HEK293 (cell line): ENCODE measurements at regions not wholly inside any gene's neighbourhood (a gene's known extent, or its start where the extent isn't known, plus 50 kb on each side); places are given as distances from the start of the nearest gene placed in this dataset.

ENCODE experiments used
- BCL6B ChIP-seq: fragments of 450-650 bp; formaldehyde crosslinking; IDR thresholded peaks from 2 replicates; pipeline ENCODE4 v1.5.1; 2017; ENCODE audit warnings: missing biosample characterization, missing genetic modification characterization
- CTCF ChIP-seq: fragments of 450-650 bp; formaldehyde crosslinking; IDR thresholded peaks from 2 replicates; pipeline ENCODE4 v1.5.1; 2016; ENCODE audit warnings: missing biosample characterization, missing genetic modification characterization
- REST ChIP-seq: fragments of 450-650 bp; formaldehyde crosslinking; IDR thresholded peaks from 2 replicates; pipeline ENCODE4 v1.5.1; 2016; ENCODE audit warnings: missing biosample characterization, missing genetic modification characterization
- SCRT1 ChIP-seq: fragments of 450-650 bp; formaldehyde crosslinking; IDR thresholded peaks from 2 replicates; pipeline ENCODE4 v1.5.1; 2016; ENCODE audit warnings: missing biosample characterization, missing genetic modification characterization, borderline replicate concordance
- YY1 ChIP-seq: fragments of 450-650 bp; formaldehyde crosslinking; IDR thresholded peaks from 2 replicates; pipeline ENCODE4 v1.5.1; 2018; ENCODE audit warnings: missing biosample characterization, missing genetic modification characterization
- ZBTB11 ChIP-seq: fragments of 450-650 bp; formaldehyde crosslinking; conservative IDR thresholded peaks from 2 replicates; pipeline ENCODE4 v1.5.1; 2016; ENCODE audit warnings: low read depth, missing biosample characterization, missing genetic modification characterization
- ZFP41 ChIP-seq: fragments of 450-650 bp; formaldehyde crosslinking; IDR thresholded peaks from 2 replicates; pipeline ENCODE4 v1.5.1; 2016; ENCODE audit warnings: missing biosample characterization, missing genetic modification characterization, borderline replicate concordance
- ZNF10 ChIP-seq: fragments of 450-650 bp; formaldehyde crosslinking; IDR thresholded peaks from 2 replicates; pipeline ENCODE4 v1.5.1; 2017; ENCODE audit warnings: missing biosample characterization, missing genetic modification characterization
- ZNF157 ChIP-seq: fragments of 450-650 bp; formaldehyde crosslinking; IDR thresholded peaks from 2 replicates; pipeline ENCODE4 v1.5.1; 2016; ENCODE audit warnings: missing biosample characterization, missing genetic modification characterization
- ZNF555 ChIP-seq: fragments of 450-650 bp; formaldehyde crosslinking; conservative IDR thresholded peaks from 2 replicates; pipeline ENCODE4 v1.5.1; 2017; ENCODE audit warnings: missing biosample characterization, mild to moderate bottlenecking, missing genetic modification characterization, inconsistent platforms
- ZNF585B ChIP-seq: fragments of 450-650 bp; formaldehyde crosslinking; IDR thresholded peaks from 2 replicates; pipeline ENCODE4 v1.5.1; 2016; ENCODE audit warnings: missing biosample characterization, missing genetic modification characterization
- ZNF777 ChIP-seq: fragments of 450-650 bp; formaldehyde crosslinking; IDR thresholded peaks from 2 replicates; pipeline ENCODE4 v1.5.1; 2017; ENCODE audit warnings: missing biosample characterization, missing genetic modification characterization, borderline replicate concordance
- ZNF792 ChIP-seq: fragments of 450-650 bp; formaldehyde crosslinking; IDR thresholded peaks from 2 replicates; pipeline ENCODE4 v1.5.1; 2016; ENCODE audit warnings: missing biosample characterization, missing genetic modification characterization

- TF ChIP-seq ZNF555: no peak
- TF ChIP-seq ZNF792 (tag by site-specific recombination): no peak
- TF ChIP-seq BCL6B (tag by site-specific recombination): no peak
- no peak for TF ChIP-seq ZBTB11 (tag by site-specific recombination)
- no peak for TF ChIP-seq ZNF157 (tag by site-specific recombination)
- no peak for TF ChIP-seq REST (tag by site-specific recombination)
- TF ChIP-seq ZNF777: no peak
- no peak for TF ChIP-seq CTCF (tag by site-specific recombination)
- no peak for TF ChIP-seq ZNF10 (tag by site-specific recombination)
- TF ChIP-seq YY1 (tag by site-specific recombination): no peak
- no peak for TF ChIP-seq ZNF585B (tag by site-specific recombination)
- TF ChIP-seq SCRT1: no peak
- TF ChIP-seq ZFP41 (tag by site-specific recombination): no peak
These were observed 337.5 kb downstream of the FLRT2 start for GRCh38 chr14:85867450-85867849.
